ENCODE measurements at regions not wholly inside any gene's neighbourhood (a gene's known extent, or its start where the extent isn't known, plus 50 kb on each side); places are given as distances from the start of the nearest gene placed in this dataset.

DNA sequence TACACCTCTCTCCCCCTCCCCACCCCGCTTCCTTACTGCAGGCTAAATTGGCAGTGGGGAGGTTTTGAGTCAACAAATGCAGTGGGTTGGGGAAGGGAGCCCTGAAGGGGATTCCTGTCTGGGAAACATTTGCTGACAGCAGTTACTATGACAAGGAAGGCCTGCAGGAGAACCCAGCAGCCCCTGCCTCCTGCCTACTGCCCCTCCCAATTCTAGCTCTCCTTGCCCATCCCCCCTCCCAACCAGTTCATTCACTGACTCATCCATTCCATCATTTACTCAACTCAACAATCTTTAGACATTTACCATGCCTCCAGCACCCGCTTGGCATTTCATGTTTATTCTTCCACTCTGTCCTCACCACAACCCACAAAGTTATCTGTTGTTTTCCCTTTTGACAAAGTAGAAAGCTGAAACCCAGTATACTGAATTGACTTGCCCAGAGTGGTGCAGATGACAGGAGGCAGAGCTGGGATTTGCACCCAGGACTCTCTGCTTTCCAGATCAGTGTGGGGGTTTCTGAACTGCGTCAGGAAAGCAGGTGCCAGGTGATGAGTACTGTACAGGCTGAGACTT is 75.0 kb downstream of the MAGEF1 start:
- Histone ChIP-seq H3K27ac (peak overlapping the region in 1 of 4 donors; percentile 7), H3K9me3 (no peaks in the 10 kb centered on the region), H3K4me1 (peaks cover 0 to 26% (median 6%) of the 10 kb centered on the region in 4 donors), H3K36me3 (no peaks in the 10 kb centered on the region), H3K27me3 (no peaks in the 10 kb centered on the region), H3K4me3 (no peak overlapping the region)
- DNase-seq (ENCODE audit: low spot score in 2 of 2) = no peak
- TF ChIP-seq, protein P1, sequence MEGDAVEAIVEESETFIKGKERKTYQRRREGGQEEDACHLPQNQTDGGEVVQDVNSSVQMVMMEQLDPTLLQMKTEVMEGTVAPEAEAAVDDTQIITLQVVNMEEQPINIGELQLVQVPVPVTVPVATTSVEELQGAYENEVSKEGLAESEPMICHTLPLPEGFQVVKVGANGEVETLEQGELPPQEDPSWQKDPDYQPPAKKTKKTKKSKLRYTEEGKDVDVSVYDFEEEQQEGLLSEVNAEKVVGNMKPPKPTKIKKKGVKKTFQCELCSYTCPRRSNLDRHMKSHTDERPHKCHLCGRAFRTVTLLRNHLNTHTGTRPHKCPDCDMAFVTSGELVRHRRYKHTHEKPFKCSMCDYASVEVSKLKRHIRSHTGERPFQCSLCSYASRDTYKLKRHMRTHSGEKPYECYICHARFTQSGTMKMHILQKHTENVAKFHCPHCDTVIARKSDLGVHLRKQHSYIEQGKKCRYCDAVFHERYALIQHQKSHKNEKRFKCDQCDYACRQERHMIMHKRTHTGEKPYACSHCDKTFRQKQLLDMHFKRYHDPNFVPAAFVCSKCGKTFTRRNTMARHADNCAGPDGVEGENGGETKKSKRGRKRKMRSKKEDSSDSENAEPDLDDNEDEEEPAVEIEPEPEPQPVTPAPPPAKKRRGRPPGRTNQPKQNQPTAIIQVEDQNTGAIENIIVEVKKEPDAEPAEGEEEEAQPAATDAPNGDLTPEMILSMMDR (IDR thresholded peaks at IDR 0.05) = no peak
- TF ChIP-seq EP300 (IDR thresholded peaks at IDR 0.05) (no peak), POLR2A (IDR thresholded peaks at IDR 0.05) (no peak)
- WGBS, 2 donors = 57 to 66% methylated on average over 3 of the region's 3 CpGs

DNA sequence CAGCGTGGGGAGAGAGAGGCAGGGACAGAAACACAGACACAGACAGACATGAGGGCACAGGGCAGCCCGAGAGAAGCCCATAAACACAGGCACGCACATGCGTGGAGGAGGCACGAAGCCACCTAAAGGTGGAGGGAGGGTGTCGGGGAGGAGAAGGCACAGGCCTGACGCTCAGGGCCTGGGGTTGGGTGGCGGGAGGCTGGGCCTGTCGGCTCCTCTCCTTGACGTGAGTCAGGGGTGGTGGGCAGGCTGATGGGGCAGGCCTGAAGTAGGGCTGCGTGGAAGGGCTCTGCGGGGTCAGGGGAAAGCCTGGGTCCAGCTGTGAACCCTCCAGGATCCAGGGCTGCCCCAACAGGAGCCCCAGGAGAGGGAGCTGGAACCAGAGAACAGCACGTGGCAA is 74.2 kb downstream of the EPHB3 start:
- Histone ChIP-seq H3K9me3 (no peaks in the 10 kb centered on the region), H3K4me3 (no peak overlapping the region), H3K27ac (peak overlapping the region in 1 of 4 donors; percentile 8), H3K4me1 (peaks cover 0 to 26% (median 6%) of the 10 kb centered on the region in 4 donors), H3K27me3 (no peaks in the 10 kb centered on the region), H3K36me3 (no peaks in the 10 kb centered on the region)
- TF ChIP-seq EP300 (IDR thresholded peaks at IDR 0.05) = no peak
- TF ChIP-seq, protein P1 (IDR thresholded peaks at IDR 0.05) = no peak
- no peak for TF ChIP-seq POLR2A (IDR thresholded peaks at IDR 0.05)
- whole genome bisulfite sequencing, 2 donors = 63 to 66% methylated on average over 13 of the region's 13 CpGs
- no peak for DNase-seq (ENCODE audit: low spot score in 2 of 2)

DNA sequence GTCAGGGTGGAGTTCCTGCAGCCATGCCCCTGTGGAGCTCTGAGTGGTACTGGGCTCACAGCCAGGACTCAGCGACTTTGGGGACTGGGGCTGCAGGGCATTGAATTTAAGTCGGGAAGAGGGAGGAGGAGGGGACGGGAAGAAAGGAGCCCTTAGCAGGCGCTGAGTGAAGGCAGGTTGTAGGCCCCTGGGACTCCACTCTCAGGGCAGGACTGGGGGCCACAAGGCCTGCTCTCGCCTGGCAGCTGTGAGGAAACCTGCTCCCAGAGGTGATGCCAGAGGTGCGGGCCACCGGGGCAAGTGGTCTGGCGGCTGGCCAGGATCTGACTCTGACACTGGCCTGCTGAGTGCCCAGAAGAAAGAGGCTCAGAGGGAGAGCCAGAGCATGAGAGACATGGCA is 73.5 kb downstream of the EPHB3 start:
- peaks cover 0 to 26% (median 6%) of the 10 kb centered on the region in 4 donors for H3K4me1 ChIP-seq
- H3K27me3 ChIP-seq = no peaks in the 10 kb centered on the region
- DNase-seq (ENCODE audit: low spot score in 2 of 2) = no peak
- TF ChIP-seq POLR2A (IDR thresholded peaks at IDR 0.05) (no peak), EP300 (IDR thresholded peaks at IDR 0.05) (no peak)
- TF ChIP-seq, protein P1 (IDR thresholded peaks at IDR 0.05) = no peak
- H3K9me3 ChIP-seq = no peaks in the 10 kb centered on the region
- H3K27ac ChIP-seq = peak overlapping the region in 1 of 4 donors; percentile 7
- no peaks in the 10 kb centered on the region for H3K36me3 ChIP-seq
- H3K4me3 ChIP-seq = no peak overlapping the region
- WGBS, 2 donors = 37 to 55% methylated on average over 7 to 8 of the region's 8 CpGs

DNA sequence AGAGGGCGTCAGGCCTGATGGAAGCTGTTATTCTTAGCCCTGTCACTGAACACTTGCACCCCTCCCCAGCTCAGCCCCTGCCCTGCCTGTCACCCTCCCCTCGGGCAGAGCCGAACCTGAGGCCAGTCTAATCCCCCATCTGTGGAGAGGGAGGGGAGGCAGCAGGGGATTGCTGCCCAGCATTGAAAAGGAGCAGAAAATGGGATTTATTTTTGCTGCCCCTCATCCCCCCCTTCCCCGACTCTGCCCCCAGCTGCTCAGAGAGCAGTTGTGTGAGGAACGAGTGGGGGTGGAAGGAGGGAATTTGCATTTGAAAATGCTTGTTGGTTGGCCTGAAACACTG is 71.6 kb downstream of the EPHB3 start:
- Histone ChIP-seq H3K27ac (peak overlapping the region in 1 of 4 donors; percentile 54), H3K27me3 (no peaks in the 10 kb centered on the region), H3K4me1 (peaks cover 0 to 26% (median 6%) of the 10 kb centered on the region in 4 donors), H3K36me3 (no peaks in the 10 kb centered on the region), H3K4me3 (no peak overlapping the region), H3K9me3 (no peaks in the 10 kb centered on the region)
- DNase-seq (ENCODE audit: low spot score in 2 of 2) = no peak
- WGBS, 2 donors = 36 to 46% methylated on average over 5 of the region's 5 CpGs
- TF ChIP-seq, protein P1 (IDR thresholded peaks at IDR 0.05) = no peak
- TF ChIP-seq POLR2A (IDR thresholded peaks at IDR 0.05) (no peak), EP300 (IDR thresholded peaks at IDR 0.05) (no peak)

DNA sequence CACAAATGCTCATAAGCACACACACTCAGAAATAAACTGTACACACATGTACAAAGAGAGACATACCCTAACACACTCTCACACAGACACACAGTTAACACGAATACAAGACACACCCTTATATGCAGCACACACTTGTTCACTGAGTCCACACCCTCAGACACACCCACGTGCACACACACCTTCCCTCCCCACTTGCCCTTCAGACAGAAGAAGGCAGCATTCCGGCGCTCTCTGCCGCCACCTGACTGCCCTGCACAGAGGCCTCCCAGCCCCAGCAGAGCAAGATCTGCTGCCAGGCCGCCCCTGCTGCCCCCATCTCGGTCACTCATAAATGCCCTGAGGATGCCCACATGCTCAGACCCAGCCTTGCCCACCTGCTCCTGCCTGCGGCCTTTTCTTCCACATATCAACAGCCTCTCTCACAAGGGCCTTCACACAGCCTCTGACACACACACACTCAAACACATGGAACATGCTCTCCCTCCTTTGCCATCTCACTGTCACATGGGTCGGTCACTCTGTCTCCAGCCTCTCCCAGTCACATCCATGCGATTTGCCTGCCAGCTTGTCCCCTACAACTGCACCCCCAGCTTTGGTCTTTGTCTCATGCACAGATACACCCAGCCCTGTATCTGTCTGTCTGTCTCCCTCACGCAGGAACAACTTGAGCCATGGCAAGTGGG is 71.1 kb downstream of the EPHB3 start:
- H3K4me1 ChIP-seq = peaks cover 0 to 26% (median 6%) of the 10 kb centered on the region in 4 donors
- TF ChIP-seq, protein P1 (IDR thresholded peaks at IDR 0.05) = no peak
- TF ChIP-seq EP300 (IDR thresholded peaks at IDR 0.05) = no peak
- no peak for TF ChIP-seq POLR2A (IDR thresholded peaks at IDR 0.05)

More for the DNA sequence above, 71.1 kb downstream of the EPHB3 start:
- H3K27me3 ChIP-seq = no peaks in the 10 kb centered on the region
- H3K27ac ChIP-seq = peak overlapping the region in 1 of 4 donors; percentile 54
- no peak for DNase-seq (ENCODE audit: low spot score in 2 of 2)
- no peaks in the 10 kb centered on the region for H3K9me3 ChIP-seq
- H3K36me3 ChIP-seq = no peaks in the 10 kb centered on the region
- 66 to 85% methylated on average over 11 of the region's 11 CpGs for WGBS, 2 donors
- no peak overlapping the region for H3K4me3 ChIP-seq
